ENCODE measurements at regions not wholly inside any gene's neighbourhood (a gene's known extent, or its start where the extent isn't known, plus 50 kb on each side); places are given as distances from the start of the nearest gene placed in this dataset.
"Not testable (repeated sequence)": the region's sequence is repeated elsewhere in the genome, so short reads cannot be mapped to it uniquely, and the experiment has no call there.

DNA sequence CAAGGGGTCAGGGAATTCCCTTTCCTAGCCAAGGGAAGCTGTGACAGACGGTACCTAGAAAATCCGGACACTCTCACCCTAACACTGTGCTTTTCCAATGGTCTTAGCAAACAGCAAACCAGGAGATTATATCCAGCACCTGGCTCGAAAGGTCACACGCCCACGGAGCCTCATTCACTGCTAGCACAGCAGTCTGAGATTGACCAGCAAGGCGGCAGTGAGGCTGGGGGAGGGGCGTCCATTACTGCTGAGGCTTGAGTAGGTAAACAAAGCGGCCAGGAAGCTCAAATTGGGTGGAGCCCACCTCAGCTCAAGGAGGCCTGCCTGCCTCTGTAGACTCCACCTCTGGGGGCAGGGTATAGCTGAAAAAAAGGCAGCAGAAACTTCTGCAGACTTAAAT is 447.3 kb downstream of the RSL24D1 start:
- not testable (repeated sequence) for DNase-seq (ENCODE audit: low read depth)

DNA sequence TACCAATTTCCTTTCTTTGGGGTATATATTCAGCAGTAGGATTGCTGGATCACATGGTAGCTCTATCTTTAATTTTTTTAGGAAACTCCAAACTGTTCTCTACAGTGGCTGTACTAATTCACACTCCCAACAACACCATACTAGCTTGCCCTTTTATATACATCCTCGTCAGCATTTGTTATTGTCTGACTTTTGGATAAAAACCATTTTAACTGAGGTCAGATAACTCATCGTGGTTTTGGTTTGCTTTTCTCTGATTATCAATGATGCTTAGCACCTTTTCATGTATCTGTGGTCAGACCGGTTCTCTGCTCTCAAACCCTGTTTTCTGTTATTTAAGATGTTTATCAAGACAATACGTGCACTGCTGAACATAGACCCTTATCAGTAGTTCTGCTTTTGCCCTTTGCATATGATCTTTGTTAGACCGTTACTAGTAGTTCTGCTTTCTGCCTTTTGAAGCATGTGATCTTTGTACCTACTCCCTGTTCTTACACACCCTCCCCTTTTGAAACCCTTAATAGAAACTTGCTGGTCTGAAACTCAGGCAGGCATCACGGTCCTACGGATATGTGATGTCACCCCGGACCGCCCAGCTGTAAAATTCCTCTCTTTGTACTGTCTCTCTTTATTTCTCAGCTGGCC is 474.3 kb downstream of the RSL24D1 start:
- no peak for DNase-seq (ENCODE audit: low read depth)

- DNase-seq (ENCODE audit: low read depth): no peak
Measured at GRCh38 chr15:54719325-54719724, 477.4 kb downstream of the RSL24D1 start.

- DNase-seq (ENCODE audit: low read depth): no peak
Measured at GRCh38 chr15:54707805-54708752, 488.7 kb downstream of the RSL24D1 start.

DNA sequence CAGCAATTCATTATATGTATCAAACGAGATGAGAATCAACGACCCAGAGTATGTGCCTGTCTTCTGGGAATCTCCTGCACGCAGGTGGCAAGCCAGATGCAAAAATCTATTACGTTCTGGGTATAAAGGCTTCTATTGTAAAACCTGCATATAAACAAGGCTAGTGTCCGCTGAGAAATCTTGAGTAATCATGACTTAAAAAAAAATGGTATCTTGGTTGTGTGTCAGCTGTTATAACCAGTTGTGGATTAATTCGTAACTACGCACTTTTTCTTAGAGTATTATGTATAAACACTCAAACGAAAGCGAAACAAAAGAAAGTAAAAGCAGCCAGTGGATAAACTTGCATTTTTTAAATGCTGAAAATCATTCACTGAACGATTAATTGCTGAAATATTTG is 509.1 kb downstream of the RSL24D1 start:
- no peak for DNase-seq (ENCODE audit: low read depth)
